ENCODE measurements at regions not wholly inside any gene's neighbourhood (a gene's known extent, or its start where the extent isn't known, plus 50 kb on each side); places are given as distances from the start of the nearest gene placed in this dataset.

GRCh38 chr21:35825370-35826353 lies 234.7 kb downstream of the SETD4 start:
- no peak for DNase-seq
- Histone ChIP-seq H3K27ac (no peak overlapping the region), H3K27me3 (no peaks in the 10 kb centered on the region), H3K4me3 (replicated peaks in 1 of 3) (no peak overlapping the region), H3K36me3 (no peaks in the 10 kb centered on the region), H3K4me1 (no peaks in the 10 kb centered on the region), H3K9me3 (no peaks in the 10 kb centered on the region)
- no peak for TF ChIP-seq POLR2A (IDR thresholded peaks at IDR 0.05)
- no peak for TF ChIP-seq CTCF (IDR thresholded peaks at IDR 0.05)
- intact Hi-C loops (cut with DNase I) = no loop called here
- WGBS, 2 donors = 82 to 85% methylated on average over 8 of the region's 8 CpGs

- Histone ChIP-seq H3K4me3 (replicated peaks in 1 of 3) (no peak overlapping the region), H3K27ac (no peak overlapping the region), H3K36me3 (no peaks in the 10 kb centered on the region), H3K9me3 (no peaks in the 10 kb centered on the region), H3K27me3 (no peaks in the 10 kb centered on the region), H3K4me1 (no peaks in the 10 kb centered on the region)
- WGBS, 2 donors = 81 to 97% methylated on average over 3 of the region's 3 CpGs
- intact Hi-C loops (cut with DNase I) = no loop called here
- no peak for TF ChIP-seq POLR2A (IDR thresholded peaks at IDR 0.05)
- DNase-seq = no peak
Measured at GRCh38 chr21:35824136-35824535, 236.2 kb downstream of the SETD4 start.

GRCh38 chr21:35819134-35819533 lies 241.2 kb downstream of the SETD4 start:
- 81 to 86% methylated on average over 12 of the region's 12 CpGs for WGBS, 2 donors
- Histone ChIP-seq H3K4me3 (replicated peaks in 1 of 3) (no peak overlapping the region), H3K36me3 (no peaks in the 10 kb centered on the region), H3K27me3 (no peaks in the 10 kb centered on the region), H3K9me3 (no peaks in the 10 kb centered on the region), H3K4me1 (no peaks in the 10 kb centered on the region), H3K27ac (no peak overlapping the region)
- TF ChIP-seq CTCF (IDR thresholded peaks at IDR 0.05) = no peak
- no peak for TF ChIP-seq POLR2A (IDR thresholded peaks at IDR 0.05)
- DNase-seq = no peak
- intact Hi-C loops (cut with DNase I) = no loop called here

DNA sequence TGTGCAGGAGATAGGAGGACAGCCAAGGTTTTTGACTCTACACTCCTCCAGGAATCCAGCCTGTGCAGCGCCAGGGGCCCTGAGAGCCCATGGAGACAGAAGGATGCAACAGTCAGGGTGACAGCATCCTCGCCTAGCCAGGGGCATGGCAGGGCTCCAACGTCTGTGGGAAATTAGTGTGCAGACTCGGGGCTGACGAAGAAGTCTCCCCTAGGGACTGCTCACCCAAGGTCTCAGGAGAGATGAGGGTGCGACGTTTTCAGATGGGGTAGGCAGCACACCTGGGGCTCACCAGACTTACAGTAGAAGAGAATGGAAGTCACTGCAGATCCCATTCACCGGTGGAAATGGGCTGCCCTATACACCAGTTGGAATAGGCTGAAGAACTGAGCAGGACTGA lies 241.7 kb downstream of the SETD4 start:
- Histone ChIP-seq H3K27ac (no peak overlapping the region), H3K4me1 (no peaks in the 10 kb centered on the region), H3K27me3 (no peaks in the 10 kb centered on the region), H3K4me3 (replicated peaks in 1 of 3) (no peak overlapping the region), H3K9me3 (no peaks in the 10 kb centered on the region), H3K36me3 (no peaks in the 10 kb centered on the region)
- TF ChIP-seq CTCF (IDR thresholded peaks at IDR 0.05) = no peak
- no peak for TF ChIP-seq POLR2A (IDR thresholded peaks at IDR 0.05)
- intact Hi-C loops (cut with DNase I) = no loop called here
- no peak for DNase-seq
- WGBS, 2 donors = 80 to 87% methylated on average over 8 of the region's 8 CpGs

- H3K36me3 ChIP-seq = no peaks in the 10 kb centered on the region
- H3K27ac ChIP-seq = no peak overlapping the region
- intact Hi-C loops (cut with DNase I) = no loop called here
- WGBS, 2 donors = 82 to 84% methylated on average over 5 of the region's 5 CpGs
- H3K4me3 ChIP-seq (replicated peaks in 1 of 3) = no peak overlapping the region
- no peaks in the 10 kb centered on the region for H3K27me3 ChIP-seq
- no peak for TF ChIP-seq CTCF (IDR thresholded peaks at IDR 0.05)
- TF ChIP-seq POLR2A (IDR thresholded peaks at IDR 0.05) = no peak
- no peak for DNase-seq
- no peaks in the 10 kb centered on the region for H3K9me3 ChIP-seq
- no peaks in the 10 kb centered on the region for H3K4me1 ChIP-seq
Measured at GRCh38 chr21:35814858-35815619, 245.3 kb downstream of the SETD4 start.

Data from thyroid gland (tissue), 4 donors.